ENCODE measurements at regions not wholly inside any gene's neighbourhood (a gene's known extent, or its start where the extent isn't known, plus 50 kb on each side); places are given as distances from the start of the nearest gene placed in this dataset.
"Not testable (repeated sequence)": the region's sequence is repeated elsewhere in the genome, so short reads cannot be mapped to it uniquely, and the experiment has no call there.

DNA sequence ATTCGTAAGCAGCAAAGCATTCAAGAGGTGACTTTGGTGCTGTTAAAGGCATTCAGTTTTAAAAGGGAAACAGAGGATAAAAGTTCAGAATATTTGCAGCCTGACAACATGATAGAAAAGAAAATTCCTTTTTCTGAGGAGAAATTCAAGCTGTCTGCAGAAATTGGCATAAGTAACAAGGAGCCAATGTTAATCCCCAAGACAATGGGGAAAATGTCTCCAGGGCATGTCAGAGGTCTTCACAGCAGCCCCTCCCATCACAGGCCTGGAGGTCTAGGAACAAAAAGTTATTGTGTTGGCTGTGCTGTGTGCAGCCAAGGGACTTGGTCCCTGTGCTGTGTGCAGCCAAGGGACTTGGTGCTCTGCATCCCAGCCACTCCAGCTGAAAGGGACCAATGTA, 129.7 kb upstream of the MITF start:
- TF ChIP-seq, protein P1, sequence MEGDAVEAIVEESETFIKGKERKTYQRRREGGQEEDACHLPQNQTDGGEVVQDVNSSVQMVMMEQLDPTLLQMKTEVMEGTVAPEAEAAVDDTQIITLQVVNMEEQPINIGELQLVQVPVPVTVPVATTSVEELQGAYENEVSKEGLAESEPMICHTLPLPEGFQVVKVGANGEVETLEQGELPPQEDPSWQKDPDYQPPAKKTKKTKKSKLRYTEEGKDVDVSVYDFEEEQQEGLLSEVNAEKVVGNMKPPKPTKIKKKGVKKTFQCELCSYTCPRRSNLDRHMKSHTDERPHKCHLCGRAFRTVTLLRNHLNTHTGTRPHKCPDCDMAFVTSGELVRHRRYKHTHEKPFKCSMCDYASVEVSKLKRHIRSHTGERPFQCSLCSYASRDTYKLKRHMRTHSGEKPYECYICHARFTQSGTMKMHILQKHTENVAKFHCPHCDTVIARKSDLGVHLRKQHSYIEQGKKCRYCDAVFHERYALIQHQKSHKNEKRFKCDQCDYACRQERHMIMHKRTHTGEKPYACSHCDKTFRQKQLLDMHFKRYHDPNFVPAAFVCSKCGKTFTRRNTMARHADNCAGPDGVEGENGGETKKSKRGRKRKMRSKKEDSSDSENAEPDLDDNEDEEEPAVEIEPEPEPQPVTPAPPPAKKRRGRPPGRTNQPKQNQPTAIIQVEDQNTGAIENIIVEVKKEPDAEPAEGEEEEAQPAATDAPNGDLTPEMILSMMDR (IDR thresholded peaks at IDR 0.05) = not testable (repeated sequence)
- not testable (repeated sequence) for TF ChIP-seq POLR2A, POLR2AphosphoS5 (IDR thresholded peaks at IDR 0.05)

Measured in breast epithelium (tissue), 3 donors.